NCI-H524 treated with DMSO at 0.1 percent for 48 hours (cell line): ENCODE measurements at regions not wholly inside any gene's neighbourhood (a gene's known extent, or its start where the extent isn't known, plus 50 kb on each side); places are given as distances from the start of the nearest gene placed in this dataset.
"Not testable (repeated sequence)": the region's sequence is repeated elsewhere in the genome, so short reads cannot be mapped to it uniquely, and the experiment has no call there.

ENCODE experiments used
- DNase-seq: peaks from one replicate; lab custom pipeline; 2025; lab: John Stamatoyannopoulos, UW

GRCh38 chr3:171981271-171981605 lies 58.1 kb upstream of the FNDC3B start:
- no peak for DNase-seq

- DNase-seq = no peak
Observed at GRCh38 chr3:171982828-171983227, 56.5 kb upstream of the FNDC3B start.

DNA sequence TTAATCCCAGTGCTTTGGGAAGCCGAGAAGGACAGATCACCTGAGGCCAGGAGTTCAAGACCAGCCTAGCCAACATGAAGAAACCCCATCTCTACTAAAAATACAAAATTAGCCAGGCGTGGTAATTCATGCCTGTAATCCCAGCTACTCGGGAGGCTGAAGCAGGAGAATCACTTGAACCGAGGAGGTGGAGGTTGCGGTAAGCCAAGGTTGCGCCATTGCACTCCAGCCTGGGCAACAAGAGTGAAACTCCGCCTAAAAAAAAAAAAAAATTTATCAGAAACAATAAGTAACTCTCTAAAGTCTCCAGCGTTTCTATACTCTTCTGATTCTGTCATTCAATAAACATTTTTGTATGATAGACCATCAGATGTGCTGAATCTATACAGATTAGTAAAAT lies 55.7 kb upstream of the FNDC3B start:
- not testable (repeated sequence) for DNase-seq

DNA sequence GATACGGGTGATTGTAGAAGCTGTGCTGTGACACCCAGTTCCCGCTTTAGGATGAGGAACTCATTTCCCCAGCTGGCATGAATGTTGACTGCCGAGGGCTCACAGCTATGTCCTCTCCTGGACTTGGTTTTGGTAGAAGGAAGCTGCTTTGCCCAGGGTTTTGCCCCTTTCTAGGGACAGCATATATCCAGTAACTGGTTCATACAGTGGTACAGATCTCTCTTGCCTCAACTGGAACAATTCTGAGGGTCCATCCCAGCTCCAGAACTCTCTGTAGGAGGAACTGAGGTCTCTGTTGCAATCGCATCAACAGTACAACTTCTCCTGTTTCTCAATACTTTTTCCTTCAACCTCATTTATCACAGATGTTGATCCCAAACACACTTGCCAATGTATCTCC lies 54.5 kb upstream of the FNDC3B start:
- DNase-seq = no peak

DNA sequence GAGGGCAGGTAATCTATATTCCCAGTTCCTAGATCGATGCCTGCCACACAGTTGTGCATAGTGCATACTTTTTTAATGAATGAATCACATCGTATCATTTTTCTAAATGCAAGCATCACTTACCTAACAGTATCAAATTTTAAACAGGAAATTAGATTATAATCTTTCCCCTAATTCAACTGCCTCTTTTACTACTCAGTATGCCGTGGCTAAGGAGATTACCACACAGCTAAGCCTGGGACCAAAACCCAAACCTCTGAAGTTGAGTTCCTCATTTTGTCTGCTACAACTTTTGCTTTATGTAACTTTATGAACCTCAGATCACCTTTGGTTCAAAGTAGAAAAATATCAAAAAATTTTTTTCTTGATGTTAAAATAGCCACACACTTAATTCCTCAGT lies 53.2 kb upstream of the FNDC3B start:
- no peak for DNase-seq

DNA sequence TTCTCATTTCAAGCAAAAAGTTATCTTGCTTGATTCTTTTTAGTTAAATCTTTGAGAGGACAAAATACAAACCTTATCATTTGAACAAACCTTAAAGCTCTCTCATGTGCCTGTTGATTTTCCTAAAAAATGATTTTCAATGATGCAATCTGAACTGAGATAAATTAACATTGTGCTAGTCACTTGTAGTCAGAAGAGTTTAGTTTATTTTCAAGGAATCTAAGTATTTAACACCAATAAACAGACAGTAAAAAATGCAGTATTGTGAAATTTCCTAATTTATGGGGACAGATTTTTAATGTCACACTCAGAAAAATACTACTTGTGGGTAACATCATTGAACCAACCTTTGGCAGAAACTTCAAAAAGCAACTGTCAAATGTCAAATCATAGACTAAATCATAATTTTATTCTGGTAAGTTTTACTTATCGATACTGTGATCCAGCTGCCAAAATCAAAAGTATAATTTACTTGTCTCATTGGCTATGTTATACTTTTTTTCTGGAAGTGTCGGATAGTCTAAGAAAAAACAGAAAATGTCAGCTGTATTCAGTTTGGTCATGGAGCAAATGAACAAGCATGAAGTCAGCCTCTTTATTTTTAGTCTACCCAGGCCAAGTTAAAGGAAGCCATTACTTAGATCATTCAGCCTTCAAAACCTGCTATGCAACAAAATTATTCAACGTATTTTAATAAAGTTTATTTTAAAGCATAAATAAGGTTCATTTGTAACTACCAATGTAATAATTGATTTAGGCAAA lies 52.4 kb upstream of the FNDC3B start:
- no peak for DNase-seq
